Keratinocyte (primary cell): ENCODE measurements at regions not wholly inside any gene's neighbourhood (a gene's known extent, or its start where the extent isn't known, plus 50 kb on each side); places are given as distances from the start of the nearest gene placed in this dataset.

Experiments
- DNase-seq: peaks from one replicate; pipeline ENCODE4 v3.0.0-alpha.2; 2011; ENCODE audit warnings: low read depth, missing footprints, low spot score
- FAIRE-seq: peaks from 2 replicates; lab custom pipeline; 2011; peaks lifted over from hg19 to GRCh38; lab: Jason Lieb, UNC
- H2AFZ ChIP-seq: 2 replicates; pipeline ENCODE4 v1.6.0; 2012; ENCODE audit warnings: low read length, control low read depth, inconsistent platforms; ENCODE audit not compliant: control insufficient read depth
- H3K27ac ChIP-seq: 2 replicates; pipeline ENCODE4 v1.5.1; 2011; ENCODE audit warnings: low read length; ENCODE audit not compliant: control insufficient read depth, insufficient read depth
- H3K27me3 ChIP-seq: 3 replicates; pipeline ENCODE4 v1.6.0; 2011; ENCODE audit warnings: low read length; ENCODE audit not compliant: control insufficient read depth, insufficient read depth; ENCODE audit errors: extremely low read depth
- H3K36me3 ChIP-seq, 2 experiments: 2 replicates in 1 of 2; 3 replicates in 1 of 2; pipeline ENCODE4 v1.5.1; 2011; ENCODE audit warnings: low read length in 2 of 2, mild to moderate bottlenecking in 1 of 2; ENCODE audit not compliant: control insufficient read depth in 2 of 2, insufficient read depth in 2 of 2; ENCODE audit errors: extremely low read depth in 1 of 2
- H3K4me1 ChIP-seq: 3 replicates; pipeline ENCODE4 v1.5.1; 2011; ENCODE audit warnings: low read length; ENCODE audit not compliant: control insufficient read depth, insufficient read depth; ENCODE audit errors: extremely low read depth
- H3K4me2 ChIP-seq: 3 replicates; pipeline ENCODE4 v1.6.0; 2011; ENCODE audit warnings: low read depth, low read length; ENCODE audit not compliant: control insufficient read depth, insufficient read depth; ENCODE audit errors: extremely low read depth
- H3K4me3 ChIP-seq, 3 experiments: fragments of 200-600 bp in 1 of 3; sonication (generic) in 1 of 3; 2 replicates in 2 of 3; 3 replicates in 1 of 3; pipeline ENCODE4 v1.5.1; 2011 to 2016; ENCODE audit warnings: low read length in 3 of 3, mild to moderate bottlenecking in 3 of 3, control low read depth in 2 of 3, inconsistent platforms in 1 of 3, low read depth in 1 of 3, mixed read lengths in 1 of 3, mixed run types in 1 of 3, moderate library complexity in 1 of 3; ENCODE audit not compliant: control insufficient read depth in 2 of 3, insufficient read depth in 2 of 3; ENCODE audit errors: extremely low read depth in 1 of 3
- H3K79me2 ChIP-seq: 2 replicates; pipeline ENCODE4 v1.6.0; 2012; ENCODE audit warnings: low read length; ENCODE audit not compliant: control insufficient read depth, insufficient read depth
- H3K9ac ChIP-seq: 3 replicates; pipeline ENCODE4 v1.6.0; 2011; ENCODE audit warnings: low read length; ENCODE audit not compliant: control insufficient read depth, insufficient read depth; ENCODE audit errors: extremely low read depth
- H3K9me1 ChIP-seq: 3 replicates; pipeline ENCODE4 v1.6.0; 2011; ENCODE audit warnings: low read length; ENCODE audit not compliant: control insufficient read depth, insufficient read depth; ENCODE audit errors: extremely low read depth
- H3K9me3 ChIP-seq: 2 replicates; pipeline ENCODE4 v1.5.1; 2012; ENCODE audit warnings: low read depth, low read length; ENCODE audit not compliant: control insufficient read depth
- H4K20me1 ChIP-seq: 3 replicates; pipeline ENCODE4 v1.6.0; 2011; ENCODE audit warnings: low read length; ENCODE audit not compliant: control insufficient read depth, insufficient read depth; ENCODE audit errors: extremely low read depth
- EZH2 ChIP-seq: IDR thresholded peaks from one replicate; pipeline ENCODE4 v1.6.1; 2012; ENCODE audit warnings: inconsistent platforms, mild to moderate bottlenecking, low read length, moderate library complexity
- dilution Hi-C: fragments of 300-500 bp; cut with MboI; formaldehyde crosslinking; loops from one replicate; pipeline ENCODE4 v1.7.0; 2020; ENCODE audit warnings: low sequenced_read_pairs; ENCODE audit not compliant: extremely low pct_ligation_motif_present
- TF ChIP-seq, protein P1 (sequence below), 3 experiments: IDR thresholded peaks in 1 of 3; conservative IDR thresholded peaks in 1 of 3; optimal IDR thresholded peaks in 1 of 3; 2 replicates in 2 of 3; 3 replicates in 1 of 3; pipeline versions ENCODE3 to v1.5.1; 2011; ENCODE audit warnings: low read length in 3 of 3, mild to moderate bottlenecking in 3 of 3, moderate library complexity in 2 of 3, control low read depth in 1 of 3, inconsistent platforms in 1 of 3; ENCODE audit not compliant: insufficient read depth in 2 of 3; ENCODE audit errors: extremely low read depth in 1 of 3

- no peak overlapping the region for H2AFZ ChIP-seq
- no peak overlapping the region for H3K27ac ChIP-seq
- no peak overlapping the region for H3K4me2 ChIP-seq
- no peak overlapping the region for H3K4me3 ChIP-seq
- dilution Hi-C loops: no loop called here
- no peaks in the 10 kb centered on the region for H4K20me1 ChIP-seq
- H3K9me3 ChIP-seq: no peaks in the 10 kb centered on the region
- H3K9me1 ChIP-seq: no peaks in the 10 kb centered on the region
- H3K4me1 ChIP-seq: no peaks in the 10 kb centered on the region
- H3K36me3 ChIP-seq: no peaks in the 10 kb centered on the region
- H3K27me3 ChIP-seq: no peaks in the 10 kb centered on the region
- FAIRE-seq (no peak), DNase-seq (no peak)
- TF ChIP-seq, protein P1, sequence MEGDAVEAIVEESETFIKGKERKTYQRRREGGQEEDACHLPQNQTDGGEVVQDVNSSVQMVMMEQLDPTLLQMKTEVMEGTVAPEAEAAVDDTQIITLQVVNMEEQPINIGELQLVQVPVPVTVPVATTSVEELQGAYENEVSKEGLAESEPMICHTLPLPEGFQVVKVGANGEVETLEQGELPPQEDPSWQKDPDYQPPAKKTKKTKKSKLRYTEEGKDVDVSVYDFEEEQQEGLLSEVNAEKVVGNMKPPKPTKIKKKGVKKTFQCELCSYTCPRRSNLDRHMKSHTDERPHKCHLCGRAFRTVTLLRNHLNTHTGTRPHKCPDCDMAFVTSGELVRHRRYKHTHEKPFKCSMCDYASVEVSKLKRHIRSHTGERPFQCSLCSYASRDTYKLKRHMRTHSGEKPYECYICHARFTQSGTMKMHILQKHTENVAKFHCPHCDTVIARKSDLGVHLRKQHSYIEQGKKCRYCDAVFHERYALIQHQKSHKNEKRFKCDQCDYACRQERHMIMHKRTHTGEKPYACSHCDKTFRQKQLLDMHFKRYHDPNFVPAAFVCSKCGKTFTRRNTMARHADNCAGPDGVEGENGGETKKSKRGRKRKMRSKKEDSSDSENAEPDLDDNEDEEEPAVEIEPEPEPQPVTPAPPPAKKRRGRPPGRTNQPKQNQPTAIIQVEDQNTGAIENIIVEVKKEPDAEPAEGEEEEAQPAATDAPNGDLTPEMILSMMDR (optimal IDR thresholded peaks at IDR 0.05 in 1 of 3, IDR thresholded peaks at IDR 0.05 in 1 of 3, conservative IDR thresholded peaks at IDR 0.05 in 1 of 3; ENCODE audit: extremely low read depth in 1 of 3, insufficient read depth in 2 of 3, low read length in 3 of 3): no peak
- no peak for TF ChIP-seq EZH2
- no peak overlapping the region for H3K9ac ChIP-seq
- no peaks in the 10 kb centered on the region for H3K79me2 ChIP-seq
These were observed 943.1 kb downstream of the ARAP2 start for GRCh38 chr4:35300996-35301774.

- Histone ChIP-seq H3K9me1 (no peaks in the 10 kb centered on the region), H3K27ac (no peak overlapping the region), H4K20me1 (no peaks in the 10 kb centered on the region), H3K79me2 (no peaks in the 10 kb centered on the region), H3K4me1 (no peaks in the 10 kb centered on the region), H3K36me3 (no peaks in the 10 kb centered on the region), H3K4me3 (no peak overlapping the region), H3K9ac (no peak overlapping the region), H2AFZ (no peak overlapping the region), H3K4me2 (no peak overlapping the region), H3K9me3 (no peaks in the 10 kb centered on the region), H3K27me3 (no peaks in the 10 kb centered on the region)
- TF ChIP-seq, protein P1 (optimal IDR thresholded peaks at IDR 0.05 in 1 of 3, IDR thresholded peaks at IDR 0.05 in 1 of 3, conservative IDR thresholded peaks at IDR 0.05 in 1 of 3; ENCODE audit: extremely low read depth in 1 of 3, insufficient read depth in 2 of 3, low read length in 3 of 3): no peak
- TF ChIP-seq EZH2: no peak
- FAIRE-seq (no peak), DNase-seq (no peak)
- dilution Hi-C loops: no loop called here
These were observed 928.9 kb downstream of the ARAP2 start for GRCh38 chr4:35315419-35315818.
